ENCODE measurements at regions not wholly inside any gene's neighbourhood (a gene's known extent, or its start where the extent isn't known, plus 50 kb on each side); places are given as distances from the start of the nearest gene placed in this dataset.

DNA sequence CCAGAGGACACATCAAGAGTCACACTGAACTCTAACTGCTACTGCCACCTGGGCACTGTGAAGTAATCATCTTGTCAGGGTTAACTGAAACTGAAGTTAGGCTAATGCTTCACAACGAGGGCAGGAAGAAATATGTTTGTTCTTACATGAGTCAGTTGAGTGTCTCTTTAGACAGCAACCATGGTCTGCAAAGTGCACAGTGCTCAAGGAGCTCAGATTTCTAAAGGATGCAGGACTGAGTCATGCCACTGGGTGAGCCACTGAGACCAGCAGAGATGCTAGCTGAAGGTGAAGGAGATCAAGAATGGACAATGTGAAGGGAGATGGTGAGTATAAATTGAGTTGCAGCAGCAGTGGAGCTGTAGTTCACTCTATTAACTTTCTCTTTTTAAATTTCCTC, 76.0 kb upstream of the CTTNBP2 start:
- in situ Hi-C loops (cut with MboI; ENCODE audit: low pct_ligation_motif_present in 1 of 4, low pct_unique_long_range_greater_than_20kb in 1 of 4, low sequenced_read_pairs in 3 of 4): no loop called here
- Histone ChIP-seq H3K4me3 (no peak overlapping the region), H3K27ac (no peak overlapping the region), H3K9me3 (no peaks in the 10 kb centered on the region), H3K27me3 (no peaks in the 10 kb centered on the region), H3K4me1 (peaks cover 0 to 8% (median 2%) of the 10 kb centered on the region in 4 donors), H3K36me3 (no peaks in the 10 kb centered on the region)
- TF ChIP-seq EP300 (IDR thresholded peaks at IDR 0.05; ENCODE audit: low read depth): no peak
- TF ChIP-seq, protein P1, sequence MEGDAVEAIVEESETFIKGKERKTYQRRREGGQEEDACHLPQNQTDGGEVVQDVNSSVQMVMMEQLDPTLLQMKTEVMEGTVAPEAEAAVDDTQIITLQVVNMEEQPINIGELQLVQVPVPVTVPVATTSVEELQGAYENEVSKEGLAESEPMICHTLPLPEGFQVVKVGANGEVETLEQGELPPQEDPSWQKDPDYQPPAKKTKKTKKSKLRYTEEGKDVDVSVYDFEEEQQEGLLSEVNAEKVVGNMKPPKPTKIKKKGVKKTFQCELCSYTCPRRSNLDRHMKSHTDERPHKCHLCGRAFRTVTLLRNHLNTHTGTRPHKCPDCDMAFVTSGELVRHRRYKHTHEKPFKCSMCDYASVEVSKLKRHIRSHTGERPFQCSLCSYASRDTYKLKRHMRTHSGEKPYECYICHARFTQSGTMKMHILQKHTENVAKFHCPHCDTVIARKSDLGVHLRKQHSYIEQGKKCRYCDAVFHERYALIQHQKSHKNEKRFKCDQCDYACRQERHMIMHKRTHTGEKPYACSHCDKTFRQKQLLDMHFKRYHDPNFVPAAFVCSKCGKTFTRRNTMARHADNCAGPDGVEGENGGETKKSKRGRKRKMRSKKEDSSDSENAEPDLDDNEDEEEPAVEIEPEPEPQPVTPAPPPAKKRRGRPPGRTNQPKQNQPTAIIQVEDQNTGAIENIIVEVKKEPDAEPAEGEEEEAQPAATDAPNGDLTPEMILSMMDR (IDR thresholded peaks at IDR 0.05): no peak
- TF ChIP-seq POLR2AphosphoS5 (IDR thresholded peaks at IDR 0.05): no peak
- no peak for TF ChIP-seq POLR2A (IDR thresholded peaks at IDR 0.05)
- WGBS, 2 donors (ENCODE audit: low coverage in 1 of 2): 19% methylated on average over 1 of the region's 1 CpG; no CpG with 5 or more reads in 1 of the 2 donors
- intact Hi-C loops (cut with DNase I; ENCODE audit: low total_unique reads): no loop called here
- DNase-seq: no peak

- peaks cover 0 to 8% (median 2%) of the 10 kb centered on the region in 4 donors for H3K4me1 ChIP-seq
Observed at GRCh38 chr7:117950601-117951260, 77.5 kb upstream of the CTTNBP2 start.

GRCh38 chr7:117951285-117951684, 78.0 kb upstream of the CTTNBP2 start:
- no peaks in the 10 kb centered on the region for H3K36me3 ChIP-seq
- 81 to 85% methylated on average over 1 to 5 of the region's 5 CpGs for WGBS, 2 donors (ENCODE audit: low coverage in 1 of 2)
- H3K27me3 ChIP-seq: no peaks in the 10 kb centered on the region
- intact Hi-C loops (cut with DNase I; ENCODE audit: low total_unique reads) (no loop called here), in situ Hi-C loops (cut with MboI; ENCODE audit: low pct_ligation_motif_present in 1 of 4, low pct_unique_long_range_greater_than_20kb in 1 of 4, low sequenced_read_pairs in 3 of 4) (no loop called here)
- peak overlapping the region in 3 of 4 donors; percentile 4 to 36 (median 24) for H3K27ac ChIP-seq
- H3K9me3 ChIP-seq: no peaks in the 10 kb centered on the region
- DNase-seq: no peak
- no peak overlapping the region for H3K4me3 ChIP-seq
- H3K4me1 ChIP-seq: peaks cover 0 to 8% (median 2%) of the 10 kb centered on the region in 4 donors
- no peak for TF ChIP-seq EP300 (IDR thresholded peaks at IDR 0.05; ENCODE audit: low read depth)
- TF ChIP-seq POLR2AphosphoS5 (IDR thresholded peaks at IDR 0.05): no peak
- TF ChIP-seq, protein P1 (IDR thresholded peaks at IDR 0.05): no peak
- TF ChIP-seq POLR2A (IDR thresholded peaks at IDR 0.05): no peak

More at GRCh38 chr7:117950601-117951260, 77.5 kb upstream of the CTTNBP2 start:
- Histone ChIP-seq H3K9me3 (no peaks in the 10 kb centered on the region), H3K27ac (peak overlapping the region; percentile 4 to 46 (median 38)), H3K36me3 (no peaks in the 10 kb centered on the region), H3K27me3 (no peaks in the 10 kb centered on the region), H3K4me3 (no peak overlapping the region)
- in situ Hi-C loops (cut with MboI; ENCODE audit: low pct_ligation_motif_present in 1 of 4, low pct_unique_long_range_greater_than_20kb in 1 of 4, low sequenced_read_pairs in 3 of 4) (no loop called here), intact Hi-C loops (cut with DNase I; ENCODE audit: low total_unique reads) (no loop called here)
- peak; percentile 62 for DNase-seq
- 44 to 50% methylated on average over 4 to 6 of the region's 6 CpGs for WGBS, 2 donors (ENCODE audit: low coverage in 1 of 2)
- TF ChIP-seq POLR2AphosphoS5 (IDR thresholded peaks at IDR 0.05) (peak in 1 of 3 donors; percentile 16), EP300 (IDR thresholded peaks at IDR 0.05; ENCODE audit: low read depth) (no peak), POLR2A (IDR thresholded peaks at IDR 0.05) (no peak)
- TF ChIP-seq, protein P1 (IDR thresholded peaks at IDR 0.05): no peak

DNA sequence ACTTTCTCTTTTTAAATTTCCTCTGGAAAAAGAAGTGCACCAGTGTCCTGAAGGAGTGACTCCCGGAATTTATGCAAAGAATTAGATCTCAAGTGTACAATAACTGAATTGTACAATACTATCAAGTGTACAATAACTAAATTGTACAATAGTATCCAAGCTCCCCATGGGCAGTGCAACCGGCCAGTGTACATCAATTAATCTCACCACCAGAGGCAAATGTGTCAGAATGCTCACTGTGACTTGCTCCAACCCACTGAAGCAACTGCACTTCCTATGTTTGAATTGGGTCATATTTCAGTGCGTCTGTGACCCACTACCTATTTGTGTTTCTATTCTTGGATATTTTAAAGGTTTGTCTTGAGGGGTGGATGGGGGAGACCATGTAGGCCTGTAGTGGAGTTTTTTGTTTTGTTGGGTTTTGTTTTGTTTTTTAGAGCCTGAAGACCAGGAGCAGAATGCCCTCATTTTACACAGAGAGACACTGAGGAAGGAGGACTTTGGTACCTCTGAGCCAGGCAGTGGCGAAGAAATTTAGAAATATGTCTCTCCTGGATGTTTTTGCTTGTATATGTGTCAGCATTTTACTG, 78.5 kb upstream of the CTTNBP2 start:
- DNase-seq: no peak
- Histone ChIP-seq H3K36me3 (no peaks in the 10 kb centered on the region), H3K27me3 (no peaks in the 10 kb centered on the region), H3K9me3 (no peaks in the 10 kb centered on the region), H3K27ac (peak overlapping the region in 1 of 4 donors; percentile 36), H3K4me1 (peaks cover 0 to 8% (median 2%) of the 10 kb centered on the region in 4 donors), H3K4me3 (no peak overlapping the region)
- 80 to 88% methylated on average over 4 of the region's 4 CpGs for WGBS, 2 donors (ENCODE audit: low coverage in 1 of 2)
- no peak for TF ChIP-seq EP300 (IDR thresholded peaks at IDR 0.05; ENCODE audit: low read depth)
- no peak for TF ChIP-seq POLR2AphosphoS5 (IDR thresholded peaks at IDR 0.05)
- TF ChIP-seq, protein P1 (IDR thresholded peaks at IDR 0.05): no peak
- no peak for TF ChIP-seq POLR2A (IDR thresholded peaks at IDR 0.05)
- intact Hi-C loops (cut with DNase I; ENCODE audit: low total_unique reads) (no loop called here), in situ Hi-C loops (cut with MboI; ENCODE audit: low pct_ligation_motif_present in 1 of 4, low pct_unique_long_range_greater_than_20kb in 1 of 4, low sequenced_read_pairs in 3 of 4) (no loop called here)
